Lower leg skin (tissue), 3 donors: ENCODE measurements at regions not wholly inside any gene's neighbourhood (a gene's known extent, or its start where the extent isn't known, plus 50 kb on each side); places are given as distances from the start of the nearest gene placed in this dataset.

Experiments
- CTCF ChIP-seq, 3 donors: fragments of 450-650 bp; IDR thresholded peaks; one replicate each; pipeline ENCODE4 v1.5.1; 2016; ENCODE audit warnings: antibody characterized with exemption in 3 of 3, mild to moderate bottlenecking in 3 of 3, moderate library complexity in 2 of 3
- POLR2A ChIP-seq, 2 donors: fragments of 450-650 bp; IDR thresholded peaks; one replicate each; pipeline ENCODE4 v1.6.1; 2016 to 2017; ENCODE audit warnings: antibody characterized with exemption in 2 of 2, mild to moderate bottlenecking in 1 of 2, moderate library complexity in 1 of 2

- no peak for TF ChIP-seq CTCF (IDR thresholded peaks at IDR 0.05)
- TF ChIP-seq POLR2A (IDR thresholded peaks at IDR 0.05), result no peak
These were observed 398.6 kb upstream of the EPHA7 start for GRCh38 chr6:93817937-93818336.
